SH-SY5Y (cell line): ENCODE measurements at regions not wholly inside any gene's neighbourhood (a gene's known extent, or its start where the extent isn't known, plus 50 kb on each side); places are given as distances from the start of the nearest gene placed in this dataset.

Experiments
- GATA2 ChIP-seq: IDR thresholded peaks from 2 replicates; pipeline ENCODE4 v1.6.1; 2011; ENCODE audit warnings: mild to moderate bottlenecking, low read depth, low read length
- GATA3 ChIP-seq: IDR thresholded peaks from 2 replicates; pipeline ENCODE4 v1.6.1; 2011; ENCODE audit warnings: low read depth, mild to moderate bottlenecking, low read length, moderate library complexity

- TF ChIP-seq GATA3 (no peak), GATA2 (no peak)
Measured at GRCh38 chr4:13103382-13104015, 380.6 kb downstream of the RAB28 start.

- TF ChIP-seq GATA3 (no peak), GATA2 (no peak)
Measured at GRCh38 chr4:13102092-13102742, 381.9 kb downstream of the RAB28 start.

- no peak for TF ChIP-seq GATA2
- no peak for TF ChIP-seq GATA3
Measured at GRCh38 chr4:13097971-13098370, 386.2 kb downstream of the RAB28 start.

GRCh38 chr4:13095722-13096121, 388.4 kb downstream of the RAB28 start:
- TF ChIP-seq GATA3 (no peak), GATA2 (no peak)

- no peak for TF ChIP-seq GATA3
- TF ChIP-seq GATA2, result no peak
Measured at GRCh38 chr4:13093170-13093569, 391.0 kb downstream of the RAB28 start.

- TF ChIP-seq GATA2, result no peak
- TF ChIP-seq GATA3, result no peak
Measured at GRCh38 chr4:13092702-13093101, 391.4 kb downstream of the RAB28 start.

GRCh38 chr4:13089659-13089998, 394.5 kb downstream of the RAB28 start:
- TF ChIP-seq GATA2 (no peak), GATA3 (no peak)

- TF ChIP-seq GATA3 (no peak), GATA2 (no peak)
Measured at GRCh38 chr4:13088726-13089658, 395.1 kb downstream of the RAB28 start.

- TF ChIP-seq GATA2, result no peak
- TF ChIP-seq GATA3, result no peak
Measured at GRCh38 chr4:13087041-13087440, 397.1 kb downstream of the RAB28 start.

GRCh38 chr4:13084210-13084609, 399.9 kb downstream of the RAB28 start:
- TF ChIP-seq GATA3 (no peak), GATA2 (no peak)

GRCh38 chr4:13081830-13082229, 402.3 kb downstream of the RAB28 start:
- TF ChIP-seq GATA3, result no peak
- TF ChIP-seq GATA2, result no peak

GRCh38 chr4:13067077-13067476, 417.1 kb downstream of the RAB28 start:
- TF ChIP-seq GATA2 (no peak), GATA3 (no peak)

GRCh38 chr4:13059019-13059418, 425.1 kb downstream of the RAB28 start:
- TF ChIP-seq GATA2 (no peak), GATA3 (no peak)

- no peak for TF ChIP-seq GATA2
- no peak for TF ChIP-seq GATA3
Measured at GRCh38 chr4:13056630-13057189, 427.4 kb downstream of the RAB28 start.
